Suprapubic skin (tissue), 3 donors: ENCODE measurements at regions not wholly inside any gene's neighbourhood (a gene's known extent, or its start where the extent isn't known, plus 50 kb on each side); places are given as distances from the start of the nearest gene placed in this dataset.

Experiments
- POLR2AphosphoS5 ChIP-seq, 3 donors: sonication (generic); formaldehyde crosslinking; IDR thresholded peaks; one replicate each; pipeline ENCODE4 v1.6.1; 2017; ENCODE audit warnings: antibody characterized with exemption in 3 of 3
- TF ChIP-seq, protein P1 (sequence below), 2 donors: fragments of 200-600 bp in 1 of 2; fragments of 450-650 bp in 1 of 2; sonication (generic) in 1 of 2; IDR thresholded peaks; one replicate each; pipeline ENCODE4 v1.5.1; 2016 to 2019; ENCODE audit warnings: antibody characterized with exemption in 2 of 2, mild to moderate bottlenecking in 1 of 2, moderate library complexity in 1 of 2

DNA sequence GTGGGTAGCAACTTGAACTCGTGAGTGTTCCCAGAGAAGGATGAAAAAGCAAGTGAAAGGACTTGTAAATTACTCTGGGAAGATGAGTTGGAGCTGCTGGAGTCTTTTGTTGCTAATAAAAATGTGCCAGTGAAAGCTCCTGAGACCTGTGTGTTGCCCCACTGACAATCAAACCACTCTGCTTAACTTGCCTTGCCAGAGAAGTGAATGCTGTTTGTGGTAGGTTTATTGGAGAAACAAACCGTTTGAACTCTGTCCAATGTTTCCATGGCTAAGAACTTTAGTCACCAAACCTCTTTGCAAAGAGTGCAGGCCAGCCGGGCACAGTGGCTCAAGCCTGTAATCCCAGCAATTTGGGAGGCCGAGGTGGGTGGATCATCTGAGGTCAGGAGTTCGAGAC, 586.9 kb downstream of the PCDH7 start:
- TF ChIP-seq, protein P1, sequence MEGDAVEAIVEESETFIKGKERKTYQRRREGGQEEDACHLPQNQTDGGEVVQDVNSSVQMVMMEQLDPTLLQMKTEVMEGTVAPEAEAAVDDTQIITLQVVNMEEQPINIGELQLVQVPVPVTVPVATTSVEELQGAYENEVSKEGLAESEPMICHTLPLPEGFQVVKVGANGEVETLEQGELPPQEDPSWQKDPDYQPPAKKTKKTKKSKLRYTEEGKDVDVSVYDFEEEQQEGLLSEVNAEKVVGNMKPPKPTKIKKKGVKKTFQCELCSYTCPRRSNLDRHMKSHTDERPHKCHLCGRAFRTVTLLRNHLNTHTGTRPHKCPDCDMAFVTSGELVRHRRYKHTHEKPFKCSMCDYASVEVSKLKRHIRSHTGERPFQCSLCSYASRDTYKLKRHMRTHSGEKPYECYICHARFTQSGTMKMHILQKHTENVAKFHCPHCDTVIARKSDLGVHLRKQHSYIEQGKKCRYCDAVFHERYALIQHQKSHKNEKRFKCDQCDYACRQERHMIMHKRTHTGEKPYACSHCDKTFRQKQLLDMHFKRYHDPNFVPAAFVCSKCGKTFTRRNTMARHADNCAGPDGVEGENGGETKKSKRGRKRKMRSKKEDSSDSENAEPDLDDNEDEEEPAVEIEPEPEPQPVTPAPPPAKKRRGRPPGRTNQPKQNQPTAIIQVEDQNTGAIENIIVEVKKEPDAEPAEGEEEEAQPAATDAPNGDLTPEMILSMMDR (IDR thresholded peaks at IDR 0.05): no peak
- no peak for TF ChIP-seq POLR2AphosphoS5 (IDR thresholded peaks at IDR 0.05)
